Uterus (tissue), 3 donors: ENCODE measurements at regions not wholly inside any gene's neighbourhood (a gene's known extent, or its start where the extent isn't known, plus 50 kb on each side); places are given as distances from the start of the nearest gene placed in this dataset.

Experiments
- DNase-seq, 2 donors: peaks; one replicate each; pipeline ENCODE4 v3.0.0-alpha.2; 2019 to 2020
- H3K27ac ChIP-seq, 2 donors: fragments of 200-600 bp; sonication (generic); 1 replicate in 1 of 2; 2 replicates in 1 of 2; pipeline ENCODE4 v1.5.1; 2016 to 2018
- H3K27me3 ChIP-seq, 2 donors: fragments of 200-600 bp; sonication (generic); one replicate each; pipeline ENCODE4 v1.5.1; 2018 to 2019; ENCODE audit warnings: control low read depth in 1 of 2
- H3K36me3 ChIP-seq, 2 donors: fragments of 200-600 bp; sonication (generic); one replicate each; pipeline ENCODE4 v1.5.1; 2019; ENCODE audit warnings: control low read depth in 1 of 2
- H3K4me1 ChIP-seq, 2 donors: fragments of 200-600 bp; sonication (generic); one replicate each; pipeline ENCODE4 v1.5.1; 2018 to 2019; ENCODE audit warnings: control low read depth in 1 of 2
- H3K4me3 ChIP-seq, 2 donors: fragments of 200-600 bp; sonication (generic); 1 replicate in 1 of 2; 2 replicates in 1 of 2; pipeline ENCODE4 v1.5.1; 2018 to 2019; ENCODE audit warnings: mild to moderate bottlenecking in 1 of 2
- H3K9me3 ChIP-seq, 2 donors: fragments of 200-600 bp; sonication (generic); one replicate each; pipeline ENCODE4 v1.5.1; 2019; ENCODE audit warnings: control low read depth in 1 of 2
- POLR2A ChIP-seq, 2 donors: fragments of 450-650 bp; IDR thresholded peaks; one replicate each; pipeline ENCODE4 v1.6.1; 2016; ENCODE audit warnings: antibody characterized with exemption in 2 of 2, mild to moderate bottlenecking in 1 of 2, moderate library complexity in 1 of 2
- intact Hi-C: fragments of 100-400 bp; cut with DNase I; formaldehyde crosslinking; loops from one replicate; pipeline ENCODE4 v1.15.1; 2023; ENCODE audit warnings: low total_unique reads
- TF ChIP-seq, protein P1 (sequence below), 4 experiments: fragments of 200-600 bp in 2 of 4; fragments of 450-650 bp in 2 of 4; sonication (generic) in 2 of 4; IDR thresholded peaks; one replicate each; pipeline ENCODE4 v1.5.1; 2016 to 2019; ENCODE audit warnings: antibody characterized with exemption in 4 of 4, mild to moderate bottlenecking in 2 of 4, moderate library complexity in 1 of 4
- donor health status: DM: yes; HTN: yes; CAD: no.

DNA sequence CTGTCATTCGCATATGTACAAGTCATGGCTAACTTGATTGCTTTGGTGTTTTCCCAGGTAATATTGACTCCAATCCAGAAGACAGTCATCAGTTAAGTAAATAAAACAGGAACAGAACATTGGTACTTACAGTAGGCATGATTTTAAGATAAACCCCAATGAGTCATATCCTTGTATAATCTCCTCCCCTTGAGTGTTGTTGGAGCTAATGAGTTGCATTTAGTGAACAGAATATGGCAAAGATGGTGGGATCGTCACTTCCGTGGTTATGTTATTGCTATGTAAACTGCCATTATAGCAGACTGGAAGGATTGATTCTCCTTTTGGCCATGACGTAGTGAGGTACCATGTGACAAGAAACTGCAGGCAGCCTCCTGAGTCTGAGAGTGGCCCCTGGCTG, 102.2 kb downstream of the TMX1 start:
- no peak for TF ChIP-seq POLR2A (IDR thresholded peaks at IDR 0.05)
- TF ChIP-seq, protein P1, sequence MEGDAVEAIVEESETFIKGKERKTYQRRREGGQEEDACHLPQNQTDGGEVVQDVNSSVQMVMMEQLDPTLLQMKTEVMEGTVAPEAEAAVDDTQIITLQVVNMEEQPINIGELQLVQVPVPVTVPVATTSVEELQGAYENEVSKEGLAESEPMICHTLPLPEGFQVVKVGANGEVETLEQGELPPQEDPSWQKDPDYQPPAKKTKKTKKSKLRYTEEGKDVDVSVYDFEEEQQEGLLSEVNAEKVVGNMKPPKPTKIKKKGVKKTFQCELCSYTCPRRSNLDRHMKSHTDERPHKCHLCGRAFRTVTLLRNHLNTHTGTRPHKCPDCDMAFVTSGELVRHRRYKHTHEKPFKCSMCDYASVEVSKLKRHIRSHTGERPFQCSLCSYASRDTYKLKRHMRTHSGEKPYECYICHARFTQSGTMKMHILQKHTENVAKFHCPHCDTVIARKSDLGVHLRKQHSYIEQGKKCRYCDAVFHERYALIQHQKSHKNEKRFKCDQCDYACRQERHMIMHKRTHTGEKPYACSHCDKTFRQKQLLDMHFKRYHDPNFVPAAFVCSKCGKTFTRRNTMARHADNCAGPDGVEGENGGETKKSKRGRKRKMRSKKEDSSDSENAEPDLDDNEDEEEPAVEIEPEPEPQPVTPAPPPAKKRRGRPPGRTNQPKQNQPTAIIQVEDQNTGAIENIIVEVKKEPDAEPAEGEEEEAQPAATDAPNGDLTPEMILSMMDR (IDR thresholded peaks at IDR 0.05): no peak
- intact Hi-C loops: no loop called here
- Histone ChIP-seq H3K4me1 (no peaks in the 10 kb centered on the region), H3K36me3 (no peaks in the 10 kb centered on the region), H3K9me3 (no peaks in the 10 kb centered on the region), H3K27me3 (no peaks in the 10 kb centered on the region), H3K4me3 (no peak overlapping the region), H3K27ac (no peak overlapping the region)
- DNase-seq: no peak

DNA sequence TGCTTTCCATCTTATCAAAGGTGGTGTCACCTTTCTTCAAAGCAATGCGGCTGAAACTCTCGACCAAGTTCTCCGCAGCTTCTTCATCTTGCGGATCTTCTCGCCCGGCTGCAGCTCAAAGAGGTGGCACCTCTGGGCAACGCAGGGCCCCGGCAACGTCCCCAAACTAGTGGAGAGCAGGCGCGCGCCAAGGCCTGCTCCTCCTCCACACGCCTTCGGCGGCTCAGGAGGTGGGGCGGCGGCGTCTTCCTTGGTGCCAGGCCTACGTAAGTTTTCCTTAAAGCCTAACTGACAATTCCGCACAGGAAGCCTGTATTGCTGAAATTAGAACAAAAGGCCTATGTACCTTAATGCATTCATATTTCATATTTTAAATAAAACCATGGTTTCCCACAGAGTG, 112.0 kb downstream of the TMX1 start:
- H3K27ac ChIP-seq: no peak overlapping the region
- no peaks in the 10 kb centered on the region for H3K27me3 ChIP-seq
- H3K4me3 ChIP-seq: no peak overlapping the region
- H3K4me1 ChIP-seq: no peaks in the 10 kb centered on the region
- no peaks in the 10 kb centered on the region for H3K9me3 ChIP-seq
- intact Hi-C loops: no loop called here
- TF ChIP-seq POLR2A (IDR thresholded peaks at IDR 0.05): no peak
- TF ChIP-seq, protein P1 (IDR thresholded peaks at IDR 0.05): no peak
- no peaks in the 10 kb centered on the region for H3K36me3 ChIP-seq
- no peak for DNase-seq

GRCh38 chr14:51353901-51354300, 113.9 kb downstream of the TMX1 start:
- Histone ChIP-seq H3K27me3 (no peaks in the 10 kb centered on the region), H3K4me1 (no peaks in the 10 kb centered on the region), H3K9me3 (no peaks in the 10 kb centered on the region), H3K36me3 (no peaks in the 10 kb centered on the region), H3K27ac (no peak overlapping the region), H3K4me3 (no peak overlapping the region)
- TF ChIP-seq, protein P1 (IDR thresholded peaks at IDR 0.05): no peak
- TF ChIP-seq POLR2A (IDR thresholded peaks at IDR 0.05): no peak
- DNase-seq: no peak
- intact Hi-C loops: no loop called here

DNA sequence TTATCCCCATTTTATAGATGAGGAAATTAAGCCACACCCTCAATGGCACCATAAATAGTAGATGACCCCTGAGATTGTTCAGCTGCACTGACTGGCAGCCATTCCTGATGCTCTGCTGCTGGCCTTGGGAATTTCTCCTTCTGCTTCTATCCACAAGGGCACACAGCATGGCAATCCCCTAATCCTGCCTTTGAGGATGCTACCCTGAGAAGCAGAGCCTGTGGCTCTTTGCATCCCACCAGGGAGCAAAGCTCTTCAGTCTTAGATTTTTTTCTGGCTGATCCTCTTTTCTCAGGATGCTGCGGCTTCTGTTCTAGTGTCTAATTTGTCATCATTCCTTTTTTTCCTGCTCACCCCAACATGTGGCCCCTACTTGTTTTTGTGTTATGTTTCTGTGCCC, 114.8 kb downstream of the TMX1 start:
- intact Hi-C loops: no loop called here
- TF ChIP-seq, protein P1 (IDR thresholded peaks at IDR 0.05): no peak
- TF ChIP-seq POLR2A (IDR thresholded peaks at IDR 0.05): no peak
- Histone ChIP-seq H3K9me3 (no peaks in the 10 kb centered on the region), H3K4me1 (no peaks in the 10 kb centered on the region), H3K27ac (no peak overlapping the region), H3K27me3 (no peaks in the 10 kb centered on the region), H3K36me3 (no peaks in the 10 kb centered on the region), H3K4me3 (no peak overlapping the region)
- no peak for DNase-seq

DNA sequence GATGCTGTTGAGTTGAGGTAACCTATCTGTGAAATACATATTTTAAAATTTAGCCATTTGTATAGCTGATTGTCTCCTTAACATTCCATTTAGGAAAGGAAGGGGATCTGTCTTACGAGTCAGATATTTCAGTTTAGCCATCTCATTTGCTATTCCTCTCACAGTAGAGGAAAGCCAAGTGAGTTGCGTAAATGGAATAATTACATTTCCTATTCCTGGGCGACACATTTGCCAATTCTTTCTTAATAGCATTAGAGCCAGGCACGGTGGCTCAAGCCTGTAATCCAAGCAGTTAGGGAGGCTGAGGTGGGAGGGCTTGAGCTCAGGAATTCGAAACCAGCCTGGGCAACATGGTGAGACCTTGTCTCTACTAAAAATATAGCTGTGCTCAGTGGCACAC, 116.3 kb downstream of the TMX1 start:
- TF ChIP-seq POLR2A (IDR thresholded peaks at IDR 0.05): no peak
- TF ChIP-seq, protein P1 (IDR thresholded peaks at IDR 0.05): no peak
- H3K36me3 ChIP-seq: no peaks in the 10 kb centered on the region
- H3K27me3 ChIP-seq: no peaks in the 10 kb centered on the region
- intact Hi-C loops: no loop called here
- H3K27ac ChIP-seq: no peak overlapping the region
- no peak overlapping the region for H3K4me3 ChIP-seq
- no peaks in the 10 kb centered on the region for H3K4me1 ChIP-seq
- no peak for DNase-seq
- no peaks in the 10 kb centered on the region for H3K9me3 ChIP-seq
